ENCODE measurements at regions not wholly inside any gene's neighbourhood (a gene's known extent, or its start where the extent isn't known, plus 50 kb on each side); places are given as distances from the start of the nearest gene placed in this dataset.
"Not testable (repeated sequence)": the region's sequence is repeated elsewhere in the genome, so short reads cannot be mapped to it uniquely, and the experiment has no call there.

DNA sequence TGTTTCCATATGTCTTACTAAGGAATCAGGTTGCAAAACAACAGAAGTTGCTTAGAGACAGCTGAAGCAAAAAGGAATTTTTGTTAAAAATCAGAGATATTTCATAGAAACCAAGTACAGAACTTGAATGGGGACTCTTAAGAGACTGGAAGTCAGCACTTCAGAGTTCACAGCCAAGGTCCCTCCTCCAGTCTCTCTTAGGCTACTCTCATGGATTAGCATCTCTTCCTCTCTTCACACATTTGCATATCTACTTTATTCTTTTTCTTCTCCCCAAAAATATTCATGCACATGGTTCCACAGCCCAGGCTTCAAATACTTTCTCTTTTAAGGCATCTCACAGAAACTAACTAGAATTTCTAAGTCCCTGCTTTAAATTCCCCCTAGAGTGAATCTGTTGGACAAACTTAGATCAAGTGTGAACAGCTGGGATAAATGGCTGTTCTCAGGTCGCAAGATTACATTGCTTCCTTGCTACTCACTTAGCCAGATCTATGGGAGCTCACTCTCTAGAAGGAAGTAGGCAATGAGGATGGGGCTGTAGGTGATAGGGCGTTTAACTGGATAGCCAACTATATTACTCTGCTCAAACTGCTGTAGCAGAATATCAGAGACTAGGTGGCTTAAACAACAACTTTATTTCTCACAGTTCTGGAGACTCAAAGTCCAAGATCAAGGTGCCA is 73.7 kb upstream of the GALNT7 start:
- Histone ChIP-seq H2AFZ (ENCODE audit: low read depth, low read length, poor library complexity, severe bottlenecking) (no peak overlapping the region), H3K4me2 (ENCODE audit: low read length) (no peak overlapping the region), H3K9me3 (ENCODE audit: control insufficient read depth in 1 of 2, insufficient read depth in 1 of 2, low read depth in 1 of 2, low read length in 2 of 2) (no peaks in the 10 kb centered on the region), H4K20me1 (ENCODE audit: insufficient read depth) (no peaks in the 10 kb centered on the region), H3K4me3 (replicated peaks in 1 of 2; ENCODE audit: low read depth in 1 of 2, low read length in 2 of 2) (no peak overlapping the region), H3K36me3 (ENCODE audit: control insufficient read depth in 1 of 2, insufficient read depth in 2 of 2, low read length in 2 of 2) (no peaks in the 10 kb centered on the region), H3K27me3 (ENCODE audit: insufficient read depth, low read length) (no peaks in the 10 kb centered on the region), H3K4me1 (ENCODE audit: control insufficient read depth in 1 of 2, insufficient read depth in 2 of 2, low read length in 2 of 2) (no peaks in the 10 kb centered on the region), H3K9ac (ENCODE audit: low read length) (no peak overlapping the region), H3K27ac (ENCODE audit: low read depth, low read length) (no peak overlapping the region), H3K79me2 (ENCODE audit: insufficient read depth, low read length) (no peaks in the 10 kb centered on the region), H3K9me2 (ENCODE audit: insufficient read depth) (no peaks in the 10 kb centered on the region)
- TF ChIP-seq SP1 (IDR thresholded peaks at IDR 0.05; ENCODE audit: low read depth) (no peak), FOSL1 (IDR thresholded peaks at IDR 0.05; ENCODE audit: low read depth) (no peak), ELF1 (IDR thresholded peaks at IDR 0.05; ENCODE audit: borderline replicate concordance, low read depth) (no peak), TCF7L2 (IDR thresholded peaks at IDR 0.05; ENCODE audit: borderline replicate concordance, extremely low read depth, insufficient read depth, insufficient read length) (no peak), JUND (IDR thresholded peaks at IDR 0.05) (no peak), POLR2AphosphoS5 (IDR thresholded peaks at IDR 0.05; ENCODE audit: low read depth, low read length) (no peak), YY1 (IDR thresholded peaks at IDR 0.05; ENCODE audit: extremely low read depth, insufficient replicate concordance, low read depth, low read length) (no peak), CTCF (IDR thresholded peaks at IDR 0.05 in 2 of 3, conservative IDR thresholded peaks at IDR 0.05 in 1 of 3; ENCODE audit: borderline replicate concordance in 1 of 3, insufficient read depth in 1 of 3, low read depth in 2 of 3, low read length in 2 of 3) (no peak), SRF (IDR thresholded peaks at IDR 0.05; ENCODE audit: low read depth) (no peak), CEBPB (IDR thresholded peaks at IDR 0.05; ENCODE audit: low read depth) (no peak), CBX3 (IDR thresholded peaks at IDR 0.05; ENCODE audit: low read depth) (no peak)
- ChIA-PET RAD21 (ENCODE audit: low non-redundant PET in 1 of 2, low total read pairs in 2 of 2, uncharacterized antibody in 2 of 2, unreplicated experiment in 2 of 2) (no interaction called here), CTCF (no interaction called here), POLR2A (no interaction called here)
- BruUV-seq (replicated peaks) = no TSS peak
- ATAC-seq (no peak), DNase-seq (ENCODE audit: low read depth, low spot score) (no peak)
- intact Hi-C loops (cut with micrococcal nuclease) = no loop called here

GRCh38 chr4:173099447-173099846 is 69.2 kb upstream of the GALNT7 start:
- CTCF ChIA-PET; BruUV-seq (replicated peaks); POLR2A ChIA-PET: not testable (repeated sequence)

More at GRCh38 chr4:173099447-173099846, 69.2 kb upstream of the GALNT7 start:
- H3K4me3 ChIP-seq (replicated peaks in 1 of 2; ENCODE audit: low read depth in 1 of 2, low read length in 2 of 2); H4K20me1 ChIP-seq (ENCODE audit: insufficient read depth); H3K4me2 ChIP-seq (ENCODE audit: low read length); H2AFZ ChIP-seq (ENCODE audit: low read depth, low read length, poor library complexity, severe bottlenecking); H3K9ac ChIP-seq (ENCODE audit: low read length); intact Hi-C loops (cut with micrococcal nuclease); H3K27me3 ChIP-seq (ENCODE audit: insufficient read depth, low read length); H3K4me1 ChIP-seq (ENCODE audit: control insufficient read depth in 1 of 2, insufficient read depth in 2 of 2, low read length in 2 of 2); ATAC-seq; H3K79me2 ChIP-seq (ENCODE audit: insufficient read depth, low read length); H3K9me3 ChIP-seq (ENCODE audit: control insufficient read depth in 1 of 2, insufficient read depth in 1 of 2, low read depth in 1 of 2, low read length in 2 of 2); H3K27ac ChIP-seq (ENCODE audit: low read depth, low read length); H3K36me3 ChIP-seq (ENCODE audit: control insufficient read depth in 1 of 2, insufficient read depth in 2 of 2, low read length in 2 of 2); DNase-seq (ENCODE audit: low read depth, low spot score); H3K9me2 ChIP-seq (ENCODE audit: insufficient read depth); RAD21 ChIA-PET (ENCODE audit: low non-redundant PET in 1 of 2, low total read pairs in 2 of 2, uncharacterized antibody in 2 of 2, unreplicated experiment in 2 of 2): not testable (repeated sequence)
